GM12878 (cell line): ENCODE measurements at regions not wholly inside any gene's neighbourhood (a gene's known extent, or its start where the extent isn't known, plus 50 kb on each side); places are given as distances from the start of the nearest gene placed in this dataset.

Experiments used
- ATAC-seq: fragments of 200-7000 bp; cut with Tn5 transposase; 3 replicates; pipeline ENCODE4 v1.9.1; 2020; ENCODE audit warnings: mild to moderate bottlenecking, moderate library complexity
- BruUV-seq: library from RNA; stranded (reverse); fragments of 400-500 nt; replicated peaks from 2 replicates; lab custom pipeline; 2021; lab: Mats Ljungman, UMichigan
- CTCF ChIA-PET: fragments of 300-600 bp; sonication (Branson Sonifier 250); formaldehyde crosslinking; extraction: SDS; loops from one replicate; lab custom pipeline; 2021; ENCODE audit warnings: inconsistent platforms; lab: Yijun Ruan, JAX
- POLR2A ChIA-PET: fragments of 350-600 bp; formaldehyde crosslinking; extraction: SDS; loops from one replicate; lab custom pipeline; 2021; ENCODE audit warnings: inconsistent platforms; lab: Charles Lee
- RAD21 ChIA-PET: fragments of 300-600 bp; sonication (Branson Sonifier 250); formaldehyde crosslinking; loops from one replicate; lab custom pipeline; 2023; ENCODE audit warnings: antibody characterized with exemption; ENCODE audit not compliant: unreplicated experiment; lab: Charles Lee
- SMC1A ChIA-PET: fragments of 300-600 bp; sonication (Branson Sonifier 250); formaldehyde crosslinking; loops from one replicate; lab custom pipeline; 2023; ENCODE audit not compliant: unreplicated experiment, uncharacterized antibody; lab: Charles Lee
- DNase-seq: peaks from one replicate; pipeline ENCODE4 v3.0.0-alpha.2; 2011; ENCODE audit warnings: low read depth, low spot score
- FAIRE-seq: peaks from 3 replicates; lab custom pipeline; 2011; peaks lifted over from hg19 to GRCh38; lab: Jason Lieb, UNC
- H2AFZ ChIP-seq: 2 replicates; pipeline ENCODE4 v1.6.0; 2011; ENCODE audit warnings: low read depth, low read length, control low read depth; ENCODE audit not compliant: control insufficient read depth
- H3K27ac ChIP-seq: 2 replicates; pipeline ENCODE4 v1.5.1; 2011; ENCODE audit warnings: control low read depth; ENCODE audit not compliant: control insufficient read depth, insufficient read depth
- H3K27me3 ChIP-seq, 2 experiments: replicated peaks in 1 of 2; 2 replicates each; pipeline versions ENCODE4 v1.6.0 to v1.6.1; 2011; ENCODE audit warnings: low read length in 1 of 2; ENCODE audit not compliant: control insufficient read depth in 2 of 2, insufficient read depth in 2 of 2
- H3K36me3 ChIP-seq, 2 experiments: 2 replicates each; pipeline ENCODE4 v1.5.1; 2011; ENCODE audit warnings: low read length in 1 of 2; ENCODE audit not compliant: control insufficient read depth in 2 of 2, insufficient read depth in 2 of 2
- H3K4me1 ChIP-seq: 2 replicates; pipeline ENCODE4 v1.6.1; 2011; ENCODE audit warnings: mild to moderate bottlenecking, low read length, moderate library complexity, mixed read lengths; ENCODE audit not compliant: control insufficient read depth, insufficient read depth
- H3K4me2 ChIP-seq: 2 replicates; pipeline ENCODE4 v1.6.0; 2011; ENCODE audit warnings: control low read depth; ENCODE audit not compliant: control insufficient read depth, insufficient read depth
- H3K4me3 ChIP-seq: fragments of 200-600 bp; sonication (generic); 2 replicates; pipeline ENCODE4 v1.5.1; 2016
- H3K79me2 ChIP-seq: 2 replicates; pipeline ENCODE4 v1.6.0; 2011; ENCODE audit warnings: low read length; ENCODE audit not compliant: control insufficient read depth, insufficient read depth
- H3K9ac ChIP-seq: 2 replicates; pipeline ENCODE4 v1.8.0; 2011; ENCODE audit warnings: low read length, control low read depth, mixed read lengths; ENCODE audit not compliant: control insufficient read depth, insufficient read depth
- H3K9me3 ChIP-seq: replicated peaks from 3 replicates; pipeline ENCODE4 v1.5.1; 2011; ENCODE audit warnings: mild to moderate bottlenecking, low read length; ENCODE audit not compliant: control insufficient read depth, insufficient read depth
- H4K20me1 ChIP-seq: 2 replicates; pipeline ENCODE4 v1.6.0; 2011; ENCODE audit not compliant: control insufficient read depth, insufficient read depth
- ATF3 ChIP-seq: IDR thresholded peaks from 2 replicates; pipeline ENCODE4 v1.6.1; 2011; ENCODE audit warnings: low read depth, mild to moderate bottlenecking, low read length, moderate library complexity, borderline replicate concordance; ENCODE audit errors: extremely low read depth
- ATF7 ChIP-seq: fragments of 450-650 bp; IDR thresholded peaks from 2 replicates; pipeline ENCODE4 v1.6.1; 2016; ENCODE audit warnings: low read depth, mild to moderate bottlenecking
- BCL11A ChIP-seq: IDR thresholded peaks from 2 replicates; pipeline ENCODE4 v1.6.1; 2011; ENCODE audit warnings: low read depth, low read length
- CHD1 ChIP-seq: IDR thresholded peaks from 2 replicates; pipeline ENCODE4 v1.6.1; 2012; ENCODE audit warnings: low read depth, low read length, improper control_type of control experiment
- CHD2 ChIP-seq: IDR thresholded peaks from 2 replicates; pipeline ENCODE4 v1.6.1; 2011; ENCODE audit warnings: low read depth, low read length, improper control_type of control experiment, borderline replicate concordance
- CHD4 ChIP-seq: fragments of 200-600 bp; sonication (generic); IDR thresholded peaks from 2 replicates; pipeline ENCODE4 v1.6.1; 2016; ENCODE audit warnings: mild to moderate bottlenecking
- E2F4 ChIP-seq: IDR thresholded peaks from 2 replicates; pipeline ENCODE4 v1.6.1; 2012; ENCODE audit warnings: low read depth, low read length, improper control_type of control experiment
- EED ChIP-seq: sonication (generic); IDR thresholded peaks from 2 replicates; pipeline ENCODE4 v1.6.1; 2016; ENCODE audit warnings: antibody characterized with exemption, low read depth
- HCFC1 ChIP-seq: fragments of 150-350 bp; IDR thresholded peaks from 2 replicates; pipeline ENCODE4 v1.6.1; 2014; ENCODE audit warnings: low read length
- KDM1A ChIP-seq: fragments of 200-600 bp; sonication (generic); IDR thresholded peaks from 2 replicates; pipeline ENCODE4 v1.6.1; 2016; ENCODE audit warnings: borderline replicate concordance
- MEF2B ChIP-seq: fragments of 450-650 bp; IDR thresholded peaks from 2 replicates; pipeline ENCODE4 v1.6.1; 2018; ENCODE audit warnings: mild to moderate bottlenecking, moderate library complexity; ENCODE audit not compliant: partially characterized antibody, poor library complexity, severe bottlenecking
- PKNOX1 ChIP-seq: fragments of 450-650 bp; IDR thresholded peaks from 2 replicates; pipeline ENCODE4 v1.6.1; 2016; ENCODE audit warnings: mild to moderate bottlenecking
- POLR2A ChIP-seq: IDR thresholded peaks from 2 replicates; pipeline ENCODE4 v1.6.1; 2011; ENCODE audit warnings: low read depth, mild to moderate bottlenecking, low read length
- RCOR1 ChIP-seq: conservative IDR thresholded peaks from 2 replicates; pipeline ENCODE4 v1.6.1; 2012; ENCODE audit warnings: low read depth, low read length, improper control_type of control experiment
- RELA ChIP-seq: fragments of 450-650 bp; IDR thresholded peaks from 2 replicates; pipeline ENCODE4 v1.8.0; 2014; ENCODE audit warnings: borderline replicate concordance; ENCODE audit not compliant: partially characterized antibody
- RELB ChIP-seq: fragments of 450-650 bp; IDR thresholded peaks from 2 replicates; pipeline ENCODE4 v1.6.1; 2017; ENCODE audit warnings: low read depth, mild to moderate bottlenecking, moderate library complexity
- RFX5 ChIP-seq: IDR thresholded peaks from 2 replicates; pipeline ENCODE4 v1.6.1; 2011; ENCODE audit warnings: low read depth, low read length, improper control_type of control experiment
- SKIL ChIP-seq: fragments of 450-650 bp; IDR thresholded peaks from 2 replicates; pipeline ENCODE4 v1.6.1; 2017; ENCODE audit warnings: mild to moderate bottlenecking, low read depth, inconsistent platforms; ENCODE audit not compliant: poor library complexity, severe bottlenecking
- SREBF1 ChIP-seq: IDR thresholded peaks from 2 replicates; pipeline ENCODE4 v1.6.1; 2012; ENCODE audit warnings: mild to moderate bottlenecking, low read length
- TARDBP ChIP-seq: IDR thresholded peaks from 2 replicates; pipeline ENCODE4 v1.6.1; 2016; ENCODE audit warnings: borderline replicate concordance
- WGBS: methylation state at CpG from one replicate; pipeline ENCODE4 v1.1.6; 2016; ENCODE audit warnings: low lambda C conversion rate; ENCODE audit not compliant: insufficient replicate concordance, insufficient coverage; ENCODE audit errors: missing lambda C conversion rate; 5-methylcytosine and 5-hydroxymethylcytosine counted together
- in situ Hi-C: fragments of 300-500 bp; cut with MboI; formaldehyde crosslinking; loops from 9 replicates; pipeline ENCODE4 v1.14.3; 2018; ENCODE audit warnings: mixed read lengths
- intact Hi-C: fragments of 100-400 bp; cut with micrococcal nuclease; formaldehyde crosslinking; loops from one replicate; pipeline ENCODE4 v1.14.2; 2022; ENCODE audit not compliant: unreplicated experiment

- no peaks in the 10 kb centered on the region for H3K9me3 ChIP-seq
- 50% methylated on average over 9 of the region's 9 CpGs for WGBS
- BruUV-seq, result no TSS peak
- H3K27ac ChIP-seq, result no peak overlapping the region
- no peak overlapping the region for H3K9ac ChIP-seq
- no peaks in the 10 kb centered on the region for H3K36me3 ChIP-seq
- POLR2A ChIA-PET, result no interaction called here
- H3K27me3 ChIP-seq, result no peaks in the 10 kb centered on the region
- CTCF ChIA-PET, result no interaction called here
- H3K79me2 ChIP-seq, result no peaks in the 10 kb centered on the region
- TF ChIP-seq MEF2B, result no peak
- TF ChIP-seq PKNOX1, result no peak
- no peak for TF ChIP-seq RFX5
- TF ChIP-seq KDM1A, result no peak
- no peak for TF ChIP-seq POLR2A
- no peak for TF ChIP-seq RELB
- no peak for TF ChIP-seq CHD1
- TF ChIP-seq RCOR1, result no peak
- TF ChIP-seq BCL11A, result no peak
- no peak for TF ChIP-seq HCFC1
- no peak for TF ChIP-seq SREBF1
- TF ChIP-seq ATF3, result no peak
- no peak for TF ChIP-seq SKIL
- no peak for TF ChIP-seq CHD4
- TF ChIP-seq CHD2, result no peak
- no peak for TF ChIP-seq ATF7
- TF ChIP-seq RELA, result no peak
- no peak for TF ChIP-seq TARDBP
- no peak for TF ChIP-seq EED
- no peak for TF ChIP-seq E2F4
- FAIRE-seq (no peak), DNase-seq (no peak), ATAC-seq (no peak)
- RAD21 ChIA-PET, result no interaction called here
- intact Hi-C loops (no loop called here), in situ Hi-C loops (no loop called here)
- SMC1A ChIA-PET, result no interaction called here
- H3K4me2 ChIP-seq, result no peak overlapping the region
- no peak overlapping the region for H3K4me3 ChIP-seq
- no peaks in the 10 kb centered on the region for H3K4me1 ChIP-seq
- no peaks in the 10 kb centered on the region for H4K20me1 ChIP-seq
- no peak overlapping the region for H2AFZ ChIP-seq
Measured at GRCh38 chr2:101534149-101534611, 59.3 kb upstream of the RFX8 start.
